ENCODE measurements at regions not wholly inside any gene's neighbourhood (a gene's known extent, or its start where the extent isn't known, plus 50 kb on each side); places are given as distances from the start of the nearest gene placed in this dataset.

- DNase-seq (ENCODE audit: low read depth) (peak; percentile 2), FAIRE-seq (no peak)
- Histone ChIP-seq H4K20me1 (ENCODE audit: insufficient read depth, low read length) (no peaks in the 10 kb centered on the region), H3K36me3 (ENCODE audit: insufficient read depth, low read length) (no peaks in the 10 kb centered on the region), H3K79me2 (ENCODE audit: insufficient read depth, low read length) (no peaks in the 10 kb centered on the region), H3K9ac (ENCODE audit: low read length) (no peak overlapping the region), H3K27me3 (ENCODE audit: insufficient read depth, low read length) (no peaks in the 10 kb centered on the region), H3K4me2 (ENCODE audit: low read length) (peak overlapping the region; percentile 35), H3K4me1 (ENCODE audit: insufficient read depth, low read length) (peaks cover 4% of the 10 kb centered on the region), H3K27ac (ENCODE audit: low read depth, low read length) (peak overlapping the region; percentile 56), H3K4me3 (ENCODE audit: insufficient read depth, low read depth, low read length) (no peak overlapping the region), H3K9me3 (ENCODE audit: insufficient read depth, low read depth, low read length) (no peaks in the 10 kb centered on the region), H2AFZ (ENCODE audit: low read depth, low read length) (no peak overlapping the region)
- TF ChIP-seq CTCF (IDR thresholded peaks at IDR 0.05; ENCODE audit: insufficient read depth, low read depth, low read length) (no peak), EZH2 (IDR thresholded peaks at IDR 0.05; ENCODE audit: insufficient read depth, low read length) (no peak)
- H3K9me3 Mint-ChIP-seq (ENCODE audit: unreplicated experiment) = no peaks in the 10 kb centered on the region
- H3K36me3 Mint-ChIP-seq (ENCODE audit: low read depth, unreplicated experiment) = no peaks in the 10 kb centered on the region
- H3K4me1 Mint-ChIP-seq (ENCODE audit: low read depth, unreplicated experiment) = peaks cover 19% of the 10 kb centered on the region
- no peaks in the 10 kb centered on the region for H3K27me3 Mint-ChIP-seq (ENCODE audit: low read depth, unreplicated experiment)
- no peak overlapping the region for H3K4me3 Mint-ChIP-seq (ENCODE audit: unreplicated experiment)
- peak overlapping the region; percentile 64 for H3K27ac Mint-ChIP-seq (ENCODE audit: unreplicated experiment)
Measured at GRCh38 chr7:125355899-125356298, 426.3 kb upstream of the POT1 start.

DNA sequence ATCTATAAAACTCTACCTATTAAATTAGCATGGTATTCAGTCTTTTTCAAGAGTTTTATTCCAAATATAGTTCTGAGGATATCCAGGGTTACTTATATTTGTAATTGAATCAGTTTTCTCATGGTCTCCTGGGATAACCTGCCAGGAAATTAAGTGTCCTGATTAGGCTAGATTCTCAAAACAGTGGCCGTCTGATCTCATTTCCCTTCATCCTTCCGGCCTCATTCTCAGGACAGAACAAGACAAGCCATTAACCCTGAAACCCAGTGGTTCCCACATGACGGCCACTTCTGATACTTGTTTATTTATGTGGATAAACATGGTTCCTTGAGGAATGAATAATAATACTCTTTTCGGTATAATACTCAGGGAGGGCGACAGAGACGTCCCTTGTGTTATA lies 417.6 kb upstream of the POT1 start:
- no peak overlapping the region for H3K4me3 ChIP-seq (ENCODE audit: insufficient read depth, low read depth, low read length)
- TF ChIP-seq EZH2 (IDR thresholded peaks at IDR 0.05; ENCODE audit: insufficient read depth, low read length) (no peak), CTCF (IDR thresholded peaks at IDR 0.05; ENCODE audit: insufficient read depth, low read depth, low read length) (no peak)
- H3K4me2 ChIP-seq (ENCODE audit: low read length) = no peak overlapping the region

DNA sequence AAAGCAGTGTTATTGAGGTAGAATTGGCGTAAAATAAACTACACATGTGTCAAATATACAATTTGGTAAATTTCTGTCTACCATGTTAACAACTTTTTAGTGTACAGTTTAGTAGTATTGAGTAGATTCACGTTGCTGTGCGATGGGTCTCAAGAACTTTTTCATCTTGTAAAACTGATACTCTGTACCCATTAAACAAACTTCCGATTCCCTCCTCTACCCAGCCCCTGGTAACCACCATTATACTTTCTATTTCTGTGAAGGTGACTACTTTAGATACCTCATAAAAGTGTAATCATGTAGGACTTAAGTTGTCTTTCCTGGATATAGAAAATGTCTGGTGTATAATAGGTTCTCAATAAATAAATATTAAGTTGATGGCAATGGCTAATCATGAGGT lies 408.5 kb upstream of the POT1 start:
- no peaks in the 10 kb centered on the region for H3K4me1 ChIP-seq (ENCODE audit: insufficient read depth, low read length)
- no peak for DNase-seq (ENCODE audit: low read depth)
- H3K9me3 ChIP-seq (ENCODE audit: insufficient read depth, low read depth, low read length) = no peaks in the 10 kb centered on the region
- H3K4me2 ChIP-seq (ENCODE audit: low read length) = no peak overlapping the region
- H3K9me3 Mint-ChIP-seq (ENCODE audit: unreplicated experiment) = peaks cover 2% of the 10 kb centered on the region
- H4K20me1 ChIP-seq (ENCODE audit: insufficient read depth, low read length) = no peaks in the 10 kb centered on the region
- no peaks in the 10 kb centered on the region for H3K27me3 ChIP-seq (ENCODE audit: insufficient read depth, low read length)
- H2AFZ ChIP-seq (ENCODE audit: low read depth, low read length) = no peak overlapping the region
- no peaks in the 10 kb centered on the region for H3K4me1 Mint-ChIP-seq (ENCODE audit: low read depth, unreplicated experiment)
- H3K27ac Mint-ChIP-seq (ENCODE audit: unreplicated experiment) = no peak overlapping the region
- H3K79me2 ChIP-seq (ENCODE audit: insufficient read depth, low read length) = no peaks in the 10 kb centered on the region
- no peaks in the 10 kb centered on the region for H3K36me3 ChIP-seq (ENCODE audit: insufficient read depth, low read length)
- H3K36me3 Mint-ChIP-seq (ENCODE audit: low read depth, unreplicated experiment) = no peaks in the 10 kb centered on the region
- no peak overlapping the region for H3K27ac ChIP-seq (ENCODE audit: low read depth, low read length)
- no peak overlapping the region for H3K4me3 ChIP-seq (ENCODE audit: insufficient read depth, low read depth, low read length)
- no peak overlapping the region for H3K4me3 Mint-ChIP-seq (ENCODE audit: unreplicated experiment)
- no peak overlapping the region for H3K9ac ChIP-seq (ENCODE audit: low read length)
- TF ChIP-seq CTCF (IDR thresholded peaks at IDR 0.05; ENCODE audit: insufficient read depth, low read depth, low read length) = no peak
- FAIRE-seq = no peak
- no peaks in the 10 kb centered on the region for H3K27me3 Mint-ChIP-seq (ENCODE audit: low read depth, unreplicated experiment)

More for the DNA sequence above, 417.6 kb upstream of the POT1 start:
- Mint-ChIP-seq H3K27ac (ENCODE audit: unreplicated experiment) (no peak overlapping the region), H3K9me3 (ENCODE audit: unreplicated experiment) (no peaks in the 10 kb centered on the region), H3K4me3 (ENCODE audit: unreplicated experiment) (no peak overlapping the region), H3K27me3 (ENCODE audit: low read depth, unreplicated experiment) (no peaks in the 10 kb centered on the region), H3K36me3 (ENCODE audit: low read depth, unreplicated experiment) (no peaks in the 10 kb centered on the region), H3K4me1 (ENCODE audit: low read depth, unreplicated experiment) (no peaks in the 10 kb centered on the region)
- no peak overlapping the region for H3K9ac ChIP-seq (ENCODE audit: low read length)
- no peaks in the 10 kb centered on the region for H3K27me3 ChIP-seq (ENCODE audit: insufficient read depth, low read length)
- no peaks in the 10 kb centered on the region for H3K79me2 ChIP-seq (ENCODE audit: insufficient read depth, low read length)
- no peak overlapping the region for H2AFZ ChIP-seq (ENCODE audit: low read depth, low read length)
- no peaks in the 10 kb centered on the region for H4K20me1 ChIP-seq (ENCODE audit: insufficient read depth, low read length)
- H3K9me3 ChIP-seq (ENCODE audit: insufficient read depth, low read depth, low read length) = no peaks in the 10 kb centered on the region
- H3K4me1 ChIP-seq (ENCODE audit: insufficient read depth, low read length) = no peaks in the 10 kb centered on the region
- DNase-seq (ENCODE audit: low read depth) = no peak
- FAIRE-seq = no peak
- no peak overlapping the region for H3K27ac ChIP-seq (ENCODE audit: low read depth, low read length)
- H3K36me3 ChIP-seq (ENCODE audit: insufficient read depth, low read length) = no peaks in the 10 kb centered on the region

Measured in astrocyte (in vitro differentiated cells and primary cell).